Stomach (tissue), 4 donors: ENCODE measurements at regions not wholly inside any gene's neighbourhood (a gene's known extent, or its start where the extent isn't known, plus 50 kb on each side); places are given as distances from the start of the nearest gene placed in this dataset.

ENCODE experiments used
- EP300 ChIP-seq: sonication (generic); formaldehyde crosslinking; IDR thresholded peaks from one replicate; pipeline ENCODE4 v1.6.1; 2017; ENCODE audit warnings: antibody characterized with exemption
- POLR2AphosphoS5 ChIP-seq, 3 donors: sonication (generic); formaldehyde crosslinking; IDR thresholded peaks; one replicate each; pipeline ENCODE4 v1.6.1; 2016; ENCODE audit warnings: antibody characterized with exemption in 3 of 3
- TF ChIP-seq, protein P1 (sequence below), 7 experiments: fragments of 450-650 bp in 4 of 7; fragments of 200-600 bp in 3 of 7; sonication (generic) in 3 of 7; IDR thresholded peaks; one replicate each; pipeline ENCODE4 v1.5.1; 2016 to 2019; ENCODE audit warnings: antibody characterized with exemption in 7 of 7, control low read depth in 2 of 7, mild to moderate bottlenecking in 1 of 7

- TF ChIP-seq, protein P1, sequence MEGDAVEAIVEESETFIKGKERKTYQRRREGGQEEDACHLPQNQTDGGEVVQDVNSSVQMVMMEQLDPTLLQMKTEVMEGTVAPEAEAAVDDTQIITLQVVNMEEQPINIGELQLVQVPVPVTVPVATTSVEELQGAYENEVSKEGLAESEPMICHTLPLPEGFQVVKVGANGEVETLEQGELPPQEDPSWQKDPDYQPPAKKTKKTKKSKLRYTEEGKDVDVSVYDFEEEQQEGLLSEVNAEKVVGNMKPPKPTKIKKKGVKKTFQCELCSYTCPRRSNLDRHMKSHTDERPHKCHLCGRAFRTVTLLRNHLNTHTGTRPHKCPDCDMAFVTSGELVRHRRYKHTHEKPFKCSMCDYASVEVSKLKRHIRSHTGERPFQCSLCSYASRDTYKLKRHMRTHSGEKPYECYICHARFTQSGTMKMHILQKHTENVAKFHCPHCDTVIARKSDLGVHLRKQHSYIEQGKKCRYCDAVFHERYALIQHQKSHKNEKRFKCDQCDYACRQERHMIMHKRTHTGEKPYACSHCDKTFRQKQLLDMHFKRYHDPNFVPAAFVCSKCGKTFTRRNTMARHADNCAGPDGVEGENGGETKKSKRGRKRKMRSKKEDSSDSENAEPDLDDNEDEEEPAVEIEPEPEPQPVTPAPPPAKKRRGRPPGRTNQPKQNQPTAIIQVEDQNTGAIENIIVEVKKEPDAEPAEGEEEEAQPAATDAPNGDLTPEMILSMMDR (IDR thresholded peaks at IDR 0.05): no peak
- no peak for TF ChIP-seq POLR2AphosphoS5 (IDR thresholded peaks at IDR 0.05)
- TF ChIP-seq EP300: no peak
Measured at GRCh38 chr2:144694456-144694855, 174.5 kb upstream of the ZEB2 start.
